ENCODE measurements at regions not wholly inside any gene's neighbourhood (a gene's known extent, or its start where the extent isn't known, plus 50 kb on each side); places are given as distances from the start of the nearest gene placed in this dataset.

DNA sequence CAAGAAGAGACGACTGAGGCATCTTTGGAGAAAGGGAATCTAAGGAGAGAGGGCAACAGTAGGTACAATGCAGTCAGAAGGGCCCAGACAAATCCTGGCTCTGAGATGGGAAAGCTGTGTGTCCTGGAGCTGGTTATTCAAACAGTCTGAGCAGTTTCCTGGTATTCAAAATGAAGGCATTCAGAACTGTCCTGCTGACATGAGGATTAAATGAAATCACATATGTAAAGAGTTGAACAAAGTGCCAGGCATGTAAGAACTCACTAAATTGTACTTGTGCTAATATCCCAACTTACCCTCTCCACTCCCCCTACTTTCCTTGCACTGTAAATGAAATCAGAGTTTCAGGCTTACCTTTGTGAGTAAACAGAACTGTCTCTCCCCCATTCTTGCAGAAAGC, 60.9 kb upstream of the LDB2 start:
- no peak overlapping the region for H3K4me3 ChIP-seq (ENCODE audit: low read depth, low read length)
- TF ChIP-seq, protein P1, sequence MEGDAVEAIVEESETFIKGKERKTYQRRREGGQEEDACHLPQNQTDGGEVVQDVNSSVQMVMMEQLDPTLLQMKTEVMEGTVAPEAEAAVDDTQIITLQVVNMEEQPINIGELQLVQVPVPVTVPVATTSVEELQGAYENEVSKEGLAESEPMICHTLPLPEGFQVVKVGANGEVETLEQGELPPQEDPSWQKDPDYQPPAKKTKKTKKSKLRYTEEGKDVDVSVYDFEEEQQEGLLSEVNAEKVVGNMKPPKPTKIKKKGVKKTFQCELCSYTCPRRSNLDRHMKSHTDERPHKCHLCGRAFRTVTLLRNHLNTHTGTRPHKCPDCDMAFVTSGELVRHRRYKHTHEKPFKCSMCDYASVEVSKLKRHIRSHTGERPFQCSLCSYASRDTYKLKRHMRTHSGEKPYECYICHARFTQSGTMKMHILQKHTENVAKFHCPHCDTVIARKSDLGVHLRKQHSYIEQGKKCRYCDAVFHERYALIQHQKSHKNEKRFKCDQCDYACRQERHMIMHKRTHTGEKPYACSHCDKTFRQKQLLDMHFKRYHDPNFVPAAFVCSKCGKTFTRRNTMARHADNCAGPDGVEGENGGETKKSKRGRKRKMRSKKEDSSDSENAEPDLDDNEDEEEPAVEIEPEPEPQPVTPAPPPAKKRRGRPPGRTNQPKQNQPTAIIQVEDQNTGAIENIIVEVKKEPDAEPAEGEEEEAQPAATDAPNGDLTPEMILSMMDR (IDR thresholded peaks at IDR 0.05; ENCODE audit: borderline replicate concordance, insufficient read depth, low read depth, low read length) = no peak

DNA sequence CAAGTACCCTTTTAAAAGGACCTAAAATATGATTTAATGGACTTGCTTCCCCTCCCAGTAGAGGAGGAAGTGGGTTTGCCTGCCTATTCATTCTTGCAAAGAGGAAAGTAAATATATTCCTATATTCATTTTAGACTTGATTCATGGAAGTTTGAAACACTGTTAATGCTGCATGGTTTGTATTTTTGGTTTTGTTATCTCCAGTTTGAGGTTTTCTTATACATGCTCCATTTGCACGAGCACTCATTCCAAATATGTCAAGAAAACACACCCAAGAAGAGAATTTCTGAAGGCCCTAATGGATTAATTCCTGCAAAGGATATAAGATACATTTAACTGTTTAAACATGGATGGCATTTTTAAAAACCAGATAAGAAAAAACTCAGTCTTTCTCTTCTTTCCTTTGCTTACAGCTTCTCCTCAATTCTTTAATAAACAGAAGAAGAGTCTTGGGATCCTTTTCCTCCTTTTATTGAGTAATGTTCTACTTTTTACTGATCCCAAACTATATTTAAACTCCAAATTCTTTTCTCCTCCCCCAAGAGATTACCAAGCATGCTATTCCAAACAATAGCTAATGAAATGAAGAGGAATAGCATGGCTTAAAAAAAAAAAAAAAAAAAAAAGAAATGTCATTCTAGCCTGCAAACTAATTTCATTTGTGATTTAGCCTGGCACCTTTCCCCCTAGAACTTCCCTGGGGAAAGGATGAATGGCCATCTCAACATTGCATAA, 54.6 kb upstream of the LDB2 start:
- TF ChIP-seq, protein P1 (IDR thresholded peaks at IDR 0.05; ENCODE audit: borderline replicate concordance, insufficient read depth, low read depth, low read length) = no peak
- H3K4me3 ChIP-seq (ENCODE audit: low read depth, low read length) = no peak overlapping the region

DNA sequence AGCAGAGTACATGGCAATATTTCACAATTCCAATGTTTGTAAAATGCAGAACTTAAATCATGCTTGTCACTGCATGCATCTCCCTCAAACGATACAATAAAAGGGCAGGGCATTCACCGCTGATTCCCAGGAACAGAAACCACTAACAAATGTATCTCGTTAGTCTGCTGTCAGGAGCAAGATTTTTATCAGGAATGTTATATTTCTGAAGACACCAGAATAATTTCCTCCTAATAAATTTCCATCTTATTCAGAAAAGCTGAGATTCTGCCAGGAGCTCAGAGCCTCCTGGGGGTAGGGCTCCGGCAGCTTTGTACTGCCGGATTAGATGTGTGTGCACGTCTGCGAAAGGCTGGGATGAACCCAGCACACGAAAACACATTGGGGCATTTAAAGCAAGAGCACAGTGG, 54.0 kb upstream of the LDB2 start:
- H3K4me3 ChIP-seq (ENCODE audit: low read depth, low read length) = no peak overlapping the region

More for the DNA sequence above, 54.0 kb upstream of the LDB2 start:
- TF ChIP-seq, protein P1 (IDR thresholded peaks at IDR 0.05; ENCODE audit: borderline replicate concordance, insufficient read depth, low read depth, low read length) = no peak
